ENCODE measurements at regions not wholly inside any gene's neighbourhood (a gene's known extent, or its start where the extent isn't known, plus 50 kb on each side); places are given as distances from the start of the nearest gene placed in this dataset.
"Not testable (repeated sequence)": the region's sequence is repeated elsewhere in the genome, so short reads cannot be mapped to it uniquely, and the experiment has no call there.

- H3K4ac ChIP-seq (ENCODE audit: low read depth in 1 of 2, low read length in 2 of 2); H3K4me1 ChIP-seq (ENCODE audit: control insufficient read depth, insufficient read depth, low read depth, low read length); H3K18ac ChIP-seq (ENCODE audit: low read depth in 1 of 2, low read length in 2 of 2); H3K4me2 ChIP-seq (ENCODE audit: low read length, poor library complexity, severe bottlenecking); H3K27me3 ChIP-seq (ENCODE audit: control insufficient read depth in 1 of 2, insufficient read depth in 1 of 2, low read length in 2 of 2); H3K9ac ChIP-seq (ENCODE audit: low read length); H2BK5ac ChIP-seq (ENCODE audit: low read depth, low read length, poor library complexity, severe bottlenecking); H3K79me1 ChIP-seq (replicated peaks; ENCODE audit: low read length, poor library complexity, severe bottlenecking); H4K91ac ChIP-seq (ENCODE audit: low read length); H3K14ac ChIP-seq (ENCODE audit: low read length in 2 of 2); DNase-seq; H2BK120ac ChIP-seq (ENCODE audit: low read depth, low read length); H3K27ac ChIP-seq (ENCODE audit: low read length, poor library complexity, severe bottlenecking); H3K23ac ChIP-seq (ENCODE audit: low read length in 2 of 2); H2BK12ac ChIP-seq (ENCODE audit: low read length in 2 of 2); H2AK5ac ChIP-seq (ENCODE audit: low read length, severe bottlenecking); H2BK15ac ChIP-seq (ENCODE audit: low read depth, poor library complexity, severe bottlenecking); H4K8ac ChIP-seq (ENCODE audit: low read length); H2AFZ ChIP-seq (ENCODE audit: low read depth, low read length); H3K36me3 ChIP-seq (ENCODE audit: control insufficient read depth in 1 of 2, insufficient read depth in 2 of 2, low read depth in 1 of 2, low read length in 2 of 2): not testable (repeated sequence)
- 31% methylated on average over 2 of the region's 2 CpGs for WGBS
- H3K9me3 ChIP-seq (ENCODE audit: control insufficient read depth, low read length), result peaks cover 53% of the 10 kb centered on the region
- peak overlapping the region in 1 of 2 experiments; percentile 9 for H3K4me3 ChIP-seq (ENCODE audit: insufficient read depth in 1 of 2, low read depth in 1 of 2, low read length in 2 of 2)
These were observed 94.6 kb upstream of the TPTE start for GRCh38 chr21:10426812-10427211.

- not testable (repeated sequence) for H4K8ac ChIP-seq (ENCODE audit: low read length); H2AK5ac ChIP-seq (ENCODE audit: low read length, severe bottlenecking); H3K9ac ChIP-seq (ENCODE audit: low read length); H2BK12ac ChIP-seq (ENCODE audit: low read length in 2 of 2); H3K27me3 ChIP-seq (ENCODE audit: control insufficient read depth in 1 of 2, insufficient read depth in 1 of 2, low read length in 2 of 2); H3K14ac ChIP-seq (ENCODE audit: low read length in 2 of 2); H2BK15ac ChIP-seq (ENCODE audit: low read depth, poor library complexity, severe bottlenecking); H3K23ac ChIP-seq (ENCODE audit: low read length in 2 of 2); H4K91ac ChIP-seq (ENCODE audit: low read length); H3K18ac ChIP-seq (ENCODE audit: low read depth in 1 of 2, low read length in 2 of 2); H3K79me1 ChIP-seq (replicated peaks; ENCODE audit: low read length, poor library complexity, severe bottlenecking); H3K4ac ChIP-seq (ENCODE audit: low read depth in 1 of 2, low read length in 2 of 2); H3K27ac ChIP-seq (ENCODE audit: low read length, poor library complexity, severe bottlenecking); H3K4me2 ChIP-seq (ENCODE audit: low read length, poor library complexity, severe bottlenecking); H2BK120ac ChIP-seq (ENCODE audit: low read depth, low read length); H3K36me3 ChIP-seq (ENCODE audit: control insufficient read depth in 1 of 2, insufficient read depth in 2 of 2, low read depth in 1 of 2, low read length in 2 of 2); H3K4me3 ChIP-seq (ENCODE audit: insufficient read depth in 1 of 2, low read depth in 1 of 2, low read length in 2 of 2); H3K4me1 ChIP-seq (ENCODE audit: control insufficient read depth, insufficient read depth, low read depth, low read length); H2BK5ac ChIP-seq (ENCODE audit: low read depth, low read length, poor library complexity, severe bottlenecking); DNase-seq; H2AFZ ChIP-seq (ENCODE audit: low read depth, low read length)
- peaks cover 58% of the 10 kb centered on the region for H3K9me3 ChIP-seq (ENCODE audit: control insufficient read depth, low read length)
- 67% methylated on average over 6 of the region's 6 CpGs for WGBS
These were observed 94.1 kb upstream of the TPTE start for GRCh38 chr21:10427277-10427676.

GRCh38 chr21:10428981-10429534 lies 92.3 kb upstream of the TPTE start:
- H2BK15ac ChIP-seq (ENCODE audit: low read depth, poor library complexity, severe bottlenecking); H2BK120ac ChIP-seq (ENCODE audit: low read depth, low read length); H3K27me3 ChIP-seq (ENCODE audit: control insufficient read depth in 1 of 2, insufficient read depth in 1 of 2, low read length in 2 of 2); H3K4me2 ChIP-seq (ENCODE audit: low read length, poor library complexity, severe bottlenecking); H3K4me1 ChIP-seq (ENCODE audit: control insufficient read depth, insufficient read depth, low read depth, low read length); H2BK12ac ChIP-seq (ENCODE audit: low read length in 2 of 2); H3K4me3 ChIP-seq (ENCODE audit: insufficient read depth in 1 of 2, low read depth in 1 of 2, low read length in 2 of 2); H4K8ac ChIP-seq (ENCODE audit: low read length); H3K18ac ChIP-seq (ENCODE audit: low read depth in 1 of 2, low read length in 2 of 2); H2BK5ac ChIP-seq (ENCODE audit: low read depth, low read length, poor library complexity, severe bottlenecking); H3K23ac ChIP-seq (ENCODE audit: low read length in 2 of 2); H3K14ac ChIP-seq (ENCODE audit: low read length in 2 of 2); H4K91ac ChIP-seq (ENCODE audit: low read length); H3K36me3 ChIP-seq (ENCODE audit: control insufficient read depth in 1 of 2, insufficient read depth in 2 of 2, low read depth in 1 of 2, low read length in 2 of 2); H3K27ac ChIP-seq (ENCODE audit: low read length, poor library complexity, severe bottlenecking); H2AFZ ChIP-seq (ENCODE audit: low read depth, low read length); H3K4ac ChIP-seq (ENCODE audit: low read depth in 1 of 2, low read length in 2 of 2); H2AK5ac ChIP-seq (ENCODE audit: low read length, severe bottlenecking); H3K9ac ChIP-seq (ENCODE audit: low read length); H3K79me1 ChIP-seq (replicated peaks; ENCODE audit: low read length, poor library complexity, severe bottlenecking): not testable (repeated sequence)
- H3K9me3 ChIP-seq (ENCODE audit: control insufficient read depth, low read length), result peaks cover 62% of the 10 kb centered on the region
- 13% methylated on average over 1 of the region's 1 CpG for WGBS
- peak; percentile 29 for DNase-seq

GRCh38 chr21:10430005-10430404 lies 91.4 kb upstream of the TPTE start:
- Histone ChIP-seq H3K36me3 (ENCODE audit: control insufficient read depth in 1 of 2, insufficient read depth in 2 of 2, low read depth in 1 of 2, low read length in 2 of 2) (no peaks in the 10 kb centered on the region), H3K4me2 (ENCODE audit: low read length, poor library complexity, severe bottlenecking) (no peak overlapping the region), H3K9ac (ENCODE audit: low read length) (no peak overlapping the region), H2AFZ (ENCODE audit: low read depth, low read length) (no peak overlapping the region), H3K4me3 (ENCODE audit: insufficient read depth in 1 of 2, low read depth in 1 of 2, low read length in 2 of 2) (no peak overlapping the region), H3K79me1 (replicated peaks; ENCODE audit: low read length, poor library complexity, severe bottlenecking) (no peaks in the 10 kb centered on the region), H3K27me3 (ENCODE audit: control insufficient read depth in 1 of 2, insufficient read depth in 1 of 2, low read length in 2 of 2) (no peaks in the 10 kb centered on the region), H3K18ac (ENCODE audit: low read depth in 1 of 2, low read length in 2 of 2) (no peak overlapping the region), H4K8ac (ENCODE audit: low read length) (no peak overlapping the region), H3K9me3 (ENCODE audit: control insufficient read depth, low read length) (peaks cover 58% of the 10 kb centered on the region), H2BK12ac (ENCODE audit: low read length in 2 of 2) (no peak overlapping the region), H3K23ac (ENCODE audit: low read length in 2 of 2) (no peak overlapping the region), H4K91ac (ENCODE audit: low read length) (no peak overlapping the region), H2AK5ac (ENCODE audit: low read length, severe bottlenecking) (no peak overlapping the region), H2BK120ac (ENCODE audit: low read depth, low read length) (no peak overlapping the region), H3K4me1 (ENCODE audit: control insufficient read depth, insufficient read depth, low read depth, low read length) (no peaks in the 10 kb centered on the region), H2BK15ac (ENCODE audit: low read depth, poor library complexity, severe bottlenecking) (no peak overlapping the region), H3K14ac (ENCODE audit: low read length in 2 of 2) (no peak overlapping the region), H2BK5ac (ENCODE audit: low read depth, low read length, poor library complexity, severe bottlenecking) (no peak overlapping the region), H3K27ac (ENCODE audit: low read length, poor library complexity, severe bottlenecking) (no peak overlapping the region), H3K4ac (ENCODE audit: low read depth in 1 of 2, low read length in 2 of 2) (no peak overlapping the region)
- 71% methylated on average over 1 of the region's 1 CpG for WGBS
- no peak for DNase-seq

Data from mesenchymal stem cell (in vitro differentiated cells and primary cell).